K562 (cell line): ENCODE measurements at regions not wholly inside any gene's neighbourhood (a gene's known extent, or its start where the extent isn't known, plus 50 kb on each side); places are given as distances from the start of the nearest gene placed in this dataset.

ENCODE experiments used
- CEBPB ChIP-seq: fragments of 450-650 bp; IDR thresholded peaks from 2 replicates; pipeline ENCODE4 v1.6.1; 2016; ENCODE audit warnings: missing genetic modification characterization, missing compliant biosample characterization
- FOXA1 ChIP-seq: fragments of 450-650 bp; IDR thresholded peaks from 2 replicates; pipeline ENCODE4 v1.6.1; 2016; ENCODE audit warnings: mild to moderate bottlenecking, borderline replicate concordance
- MAZ ChIP-seq, 2 experiments: fragments of 450-650 bp in 1 of 2; sonication (generic) in 1 of 2; formaldehyde crosslinking; IDR thresholded peaks in 1 of 2; conservative IDR thresholded peaks in 1 of 2; 2 replicates each; pipeline versions ENCODE4 v1.4.0 to v1.5.0; 2020; ENCODE audit warnings: mild to moderate bottlenecking in 1 of 2, missing genetic modification reagents in 1 of 2
- MCM5 ChIP-seq: fragments of 450-650 bp; IDR thresholded peaks from 2 replicates; pipeline ENCODE4 v1.6.1; 2016; ENCODE audit warnings: low read depth
- MIER1 ChIP-seq: fragments of 450-650 bp; IDR thresholded peaks from 2 replicates; pipeline ENCODE4 v1.6.1; 2016; ENCODE audit warnings: antibody characterized with exemption, mild to moderate bottlenecking, low read depth
- NR2C2 ChIP-seq, 2 experiments: fragments of 200-800 bp in 1 of 2; sonication (Bioruptor generic) in 1 of 2; sonication (generic) in 1 of 2; formaldehyde crosslinking in 1 of 2; IDR thresholded peaks; 2 replicates each; pipeline versions ENCODE4 v1.6.1 to v1.8.0; 2016 to 2022; ENCODE audit warnings: mild to moderate bottlenecking in 1 of 2, missing compliant biosample characterization in 1 of 2, missing genetic modification characterization in 1 of 2, missing genetic modification reagents in 1 of 2
- RBM25 ChIP-seq: fragments of 200-400 bp; formaldehyde crosslinking; IDR thresholded peaks from 2 replicates; pipeline ENCODE4 v1.6.1; 2018; ENCODE audit warnings: low read length, low read depth, moderate library complexity; ENCODE audit not compliant: severe bottlenecking
- RBM39 ChIP-seq: fragments of 200-400 bp; formaldehyde crosslinking; optimal IDR thresholded peaks from 2 replicates; pipeline ENCODE3; 2018; ENCODE audit warnings: low read depth, low read length
- ZNF668 ChIP-seq: fragments of 250-450 bp; sonication (Bioruptor Pico); IDR thresholded peaks from 2 replicates; pipeline ENCODE4 v1.8.0; 2022; ENCODE audit warnings: mild to moderate bottlenecking, inconsistent platforms
- TF ChIP-seq, protein P1 (sequence below), 2 experiments: fragments of 450-650 bp in 1 of 2; sonication (generic) in 1 of 2; formaldehyde crosslinking in 1 of 2; IDR thresholded peaks in 1 of 2; conservative IDR thresholded peaks in 1 of 2; 2 replicates each; pipeline versions ENCODE4 v1.6.1 to v1.8.1; 2016 to 2023; ENCODE audit warnings: mild to moderate bottlenecking in 2 of 2, moderate library complexity in 2 of 2, inconsistent platforms in 1 of 2, missing genetic modification reagents in 1 of 2
- TF ChIP-seq, protein P2 (sequence below): fragments of 450-650 bp; IDR thresholded peaks from 2 replicates; pipeline ENCODE4 v1.7.0; 2016; ENCODE audit warnings: borderline replicate concordance
- TF ChIP-seq, protein P3 (sequence below): fragments of 450-650 bp; formaldehyde crosslinking; IDR thresholded peaks from 2 replicates; pipeline ENCODE4 v1.4.0; 2020; ENCODE audit warnings: mild to moderate bottlenecking, moderate library complexity
- TF ChIP-seq, protein P4 (sequence below): fragments of 450-650 bp; formaldehyde crosslinking; IDR thresholded peaks from 2 replicates; pipeline ENCODE4 v1.4.0; 2022; ENCODE audit warnings: missing genetic modification characterization
- TF ChIP-seq, protein P5 (sequence below): fragments of 250-450 bp; sonication (Bioruptor Pico); IDR thresholded peaks from 2 replicates; pipeline ENCODE4 v1.8.0; 2021; ENCODE audit warnings: mild to moderate bottlenecking, moderate library complexity
- TF ChIP-seq, protein P6 (sequence below), 2 experiments: IDR thresholded peaks; 2 replicates each; pipeline ENCODE4 v1.6.1; 2011; ENCODE audit warnings: borderline replicate concordance in 1 of 2, control low read depth in 1 of 2, low read depth in 1 of 2, low read length in 1 of 2, mild to moderate bottlenecking in 1 of 2, mixed read lengths in 1 of 2, moderate library complexity in 1 of 2; ENCODE audit not compliant: insufficient read depth in 1 of 2, insufficient read length in 1 of 2, poor library complexity in 1 of 2, severe bottlenecking in 1 of 2; ENCODE audit errors: extremely low read depth in 1 of 2

DNA sequence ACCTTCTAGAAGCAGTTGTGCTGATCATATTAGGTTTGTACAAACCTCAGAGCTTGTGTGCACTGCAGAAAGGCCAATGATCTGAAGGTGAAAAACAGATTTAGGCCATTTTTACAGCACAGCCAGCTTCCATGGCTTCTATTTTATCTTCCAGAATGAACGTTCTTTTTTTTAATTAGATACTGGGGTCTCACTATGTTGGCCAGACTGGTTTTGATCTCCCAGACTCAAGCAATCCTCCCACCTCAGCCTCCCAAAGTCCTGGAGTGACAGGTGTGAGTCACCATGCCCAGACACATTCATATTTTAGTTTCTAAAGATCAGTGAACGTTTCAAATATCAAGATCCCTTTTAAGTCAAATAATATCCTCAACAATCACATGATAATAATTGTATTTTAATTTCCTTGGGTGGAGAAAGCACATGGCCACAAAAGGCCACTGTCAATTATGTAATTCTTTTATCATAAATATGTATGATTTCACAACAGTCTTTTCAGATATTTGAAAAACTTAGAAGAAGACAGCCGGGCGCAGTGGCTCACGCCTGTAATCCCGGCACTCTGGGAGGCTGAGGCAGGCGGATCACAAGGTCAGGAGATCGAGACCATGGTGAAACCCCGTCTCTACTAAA lies 326.7 kb upstream of the JARID2 start (continued):
- TF ChIP-seq MCM5 (no peak), MIER1 (no peak), NR2C2 (CRISPR knock-in tag; IDR thresholded peaks at IDR 0.05) (no peak), NR2C2 (tag; IDR thresholded peaks at IDR 0.05) (no peak), MAZ (CRISPR knock-in tag; conservative IDR thresholded peaks at IDR 0.05 in 1 of 2, IDR thresholded peaks at IDR 0.05 in 1 of 2) (no peak), FOXA1 (no peak), ZNF668 (CRISPR knock-in tag) (no peak), RBM39 (no peak), RBM25 (peak; percentile 55), CEBPB (peak; percentile 34; the same call in 1 of the 2 replicates)
- TF ChIP-seq, protein P1, sequence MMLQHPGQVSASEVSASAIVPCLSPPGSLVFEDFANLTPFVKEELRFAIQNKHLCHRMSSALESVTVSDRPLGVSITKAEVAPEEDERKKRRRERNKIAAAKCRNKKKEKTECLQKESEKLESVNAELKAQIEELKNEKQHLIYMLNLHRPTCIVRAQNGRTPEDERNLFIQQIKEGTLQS (IDR thresholded peaks at IDR 0.05): 0 out of 2 replicates have a peak, but pooled peaks have one; percentile 14
- TF ChIP-seq, protein P1 (CRISPR knock-in tag; conservative IDR thresholded peaks at IDR 0.05): no peak
- TF ChIP-seq, protein P2, sequence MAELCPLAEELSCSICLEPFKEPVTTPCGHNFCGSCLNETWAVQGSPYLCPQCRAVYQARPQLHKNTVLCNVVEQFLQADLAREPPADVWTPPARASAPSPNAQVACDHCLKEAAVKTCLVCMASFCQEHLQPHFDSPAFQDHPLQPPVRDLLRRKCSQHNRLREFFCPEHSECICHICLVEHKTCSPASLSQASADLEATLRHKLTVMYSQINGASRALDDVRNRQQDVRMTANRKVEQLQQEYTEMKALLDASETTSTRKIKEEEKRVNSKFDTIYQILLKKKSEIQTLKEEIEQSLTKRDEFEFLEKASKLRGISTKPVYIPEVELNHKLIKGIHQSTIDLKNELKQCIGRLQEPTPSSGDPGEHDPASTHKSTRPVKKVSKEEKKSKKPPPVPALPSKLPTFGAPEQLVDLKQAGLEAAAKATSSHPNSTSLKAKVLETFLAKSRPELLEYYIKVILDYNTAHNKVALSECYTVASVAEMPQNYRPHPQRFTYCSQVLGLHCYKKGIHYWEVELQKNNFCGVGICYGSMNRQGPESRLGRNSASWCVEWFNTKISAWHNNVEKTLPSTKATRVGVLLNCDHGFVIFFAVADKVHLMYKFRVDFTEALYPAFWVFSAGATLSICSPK: no peak
- TF ChIP-seq, protein P3, sequence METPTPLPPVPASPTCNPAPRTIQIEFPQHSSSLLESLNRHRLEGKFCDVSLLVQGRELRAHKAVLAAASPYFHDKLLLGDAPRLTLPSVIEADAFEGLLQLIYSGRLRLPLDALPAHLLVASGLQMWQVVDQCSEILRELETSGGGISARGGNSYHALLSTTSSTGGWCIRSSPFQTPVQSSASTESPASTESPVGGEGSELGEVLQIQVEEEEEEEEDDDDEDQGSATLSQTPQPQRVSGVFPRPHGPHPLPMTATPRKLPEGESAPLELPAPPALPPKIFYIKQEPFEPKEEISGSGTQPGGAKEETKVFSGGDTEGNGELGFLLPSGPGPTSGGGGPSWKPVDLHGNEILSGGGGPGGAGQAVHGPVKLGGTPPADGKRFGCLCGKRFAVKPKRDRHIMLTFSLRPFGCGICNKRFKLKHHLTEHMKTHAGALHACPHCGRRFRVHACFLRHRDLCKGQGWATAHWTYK (CRISPR knock-in tag): no peak
- TF ChIP-seq, protein P4, sequence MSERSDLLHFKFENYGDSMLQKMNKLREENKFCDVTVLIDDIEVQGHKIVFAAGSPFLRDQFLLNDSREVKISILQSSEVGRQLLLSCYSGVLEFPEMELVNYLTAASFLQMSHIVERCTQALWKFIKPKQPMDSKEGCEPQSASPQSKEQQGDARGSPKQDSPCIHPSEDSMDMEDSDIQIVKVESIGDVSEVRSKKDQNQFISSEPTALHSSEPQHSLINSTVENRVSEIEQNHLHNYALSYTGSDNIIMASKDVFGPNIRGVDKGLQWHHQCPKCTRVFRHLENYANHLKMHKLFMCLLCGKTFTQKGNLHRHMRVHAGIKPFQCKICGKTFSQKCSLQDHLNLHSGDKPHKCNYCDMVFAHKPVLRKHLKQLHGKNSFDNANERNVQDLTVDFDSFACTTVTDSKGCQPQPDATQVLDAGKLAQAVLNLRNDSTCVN: no peak
- TF ChIP-seq, protein P5, sequence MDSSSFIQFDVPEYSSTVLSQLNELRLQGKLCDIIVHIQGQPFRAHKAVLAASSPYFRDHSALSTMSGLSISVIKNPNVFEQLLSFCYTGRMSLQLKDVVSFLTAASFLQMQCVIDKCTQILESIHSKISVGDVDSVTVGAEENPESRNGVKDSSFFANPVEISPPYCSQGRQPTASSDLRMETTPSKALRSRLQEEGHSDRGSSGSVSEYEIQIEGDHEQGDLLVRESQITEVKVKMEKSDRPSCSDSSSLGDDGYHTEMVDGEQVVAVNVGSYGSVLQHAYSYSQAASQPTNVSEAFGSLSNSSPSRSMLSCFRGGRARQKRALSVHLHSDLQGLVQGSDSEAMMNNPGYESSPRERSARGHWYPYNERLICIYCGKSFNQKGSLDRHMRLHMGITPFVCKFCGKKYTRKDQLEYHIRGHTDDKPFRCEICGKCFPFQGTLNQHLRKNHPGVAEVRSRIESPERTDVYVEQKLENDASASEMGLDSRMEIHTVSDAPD (CRISPR knock-in tag): no peak
- TF ChIP-seq, protein P6, sequence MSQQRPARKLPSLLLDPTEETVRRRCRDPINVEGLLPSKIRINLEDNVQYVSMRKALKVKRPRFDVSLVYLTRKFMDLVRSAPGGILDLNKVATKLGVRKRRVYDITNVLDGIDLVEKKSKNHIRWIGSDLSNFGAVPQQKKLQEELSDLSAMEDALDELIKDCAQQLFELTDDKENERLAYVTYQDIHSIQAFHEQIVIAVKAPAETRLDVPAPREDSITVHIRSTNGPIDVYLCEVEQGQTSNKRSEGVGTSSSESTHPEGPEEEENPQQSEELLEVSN (IDR thresholded peaks at IDR 0.05; ENCODE audit: borderline replicate concordance in 1 of 2, extremely low read depth in 1 of 2, insufficient read depth in 1 of 2, insufficient read length in 1 of 2, low read depth in 1 of 2, low read length in 1 of 2, poor library complexity in 1 of 2, severe bottlenecking in 1 of 2): no peak
